ENCODE measurements at regions not wholly inside any gene's neighbourhood (a gene's known extent, or its start where the extent isn't known, plus 50 kb on each side); places are given as distances from the start of the nearest gene placed in this dataset.

GRCh38 chr5:106755066-106755465 lies 915.7 kb downstream of the EFNA5 start:
- DNase-seq (ENCODE audit: low read depth) = no peak
- no peak overlapping the region for H3K4me3 ChIP-seq (ENCODE audit: low read length)
- TF ChIP-seq CTCF (conservative IDR thresholded peaks at IDR 0.05; ENCODE audit: low read depth, low read length) = no peak

GRCh38 chr5:106749826-106750225 lies 920.9 kb downstream of the EFNA5 start:
- no peak overlapping the region for H3K4me3 ChIP-seq (ENCODE audit: low read length)
- TF ChIP-seq CTCF (conservative IDR thresholded peaks at IDR 0.05; ENCODE audit: low read depth, low read length) = no peak
- DNase-seq (ENCODE audit: low read depth) = no peak

GRCh38 chr5:106739127-106739526 lies 931.6 kb downstream of the EFNA5 start:
- H3K4me3 ChIP-seq (ENCODE audit: low read length) = no peak overlapping the region
- TF ChIP-seq CTCF (conservative IDR thresholded peaks at IDR 0.05; ENCODE audit: low read depth, low read length) = no peak
- no peak for DNase-seq (ENCODE audit: low read depth)

- no peak for DNase-seq (ENCODE audit: low read depth)
- no peak overlapping the region for H3K4me3 ChIP-seq (ENCODE audit: low read length)
- no peak for TF ChIP-seq CTCF (conservative IDR thresholded peaks at IDR 0.05; ENCODE audit: low read depth, low read length)
These were observed 933.6 kb downstream of the EFNA5 start for GRCh38 chr5:106737111-106737510.

GRCh38 chr5:106732624-106733023 lies 938.1 kb downstream of the EFNA5 start:
- no peak for TF ChIP-seq CTCF (conservative IDR thresholded peaks at IDR 0.05; ENCODE audit: low read depth, low read length)
- no peak for DNase-seq (ENCODE audit: low read depth)
- no peak overlapping the region for H3K4me3 ChIP-seq (ENCODE audit: low read length)

- DNase-seq (ENCODE audit: low read depth) = no peak
- TF ChIP-seq CTCF (conservative IDR thresholded peaks at IDR 0.05; ENCODE audit: low read depth, low read length) = no peak
- H3K4me3 ChIP-seq (ENCODE audit: low read length) = no peak overlapping the region
These were observed 939.8 kb downstream of the EFNA5 start for GRCh38 chr5:106730912-106731311.

- DNase-seq (ENCODE audit: low read depth) = no peak
- TF ChIP-seq CTCF (conservative IDR thresholded peaks at IDR 0.05; ENCODE audit: low read depth, low read length) = no peak
- no peak overlapping the region for H3K4me3 ChIP-seq (ENCODE audit: low read length)
These were observed 940.2 kb downstream of the EFNA5 start for GRCh38 chr5:106730506-106730905.
